Glutamatergic neuron (in vitro differentiated cells): ENCODE measurements at regions not wholly inside any gene's neighbourhood (a gene's known extent, or its start where the extent isn't known, plus 50 kb on each side); places are given as distances from the start of the nearest gene placed in this dataset.

Experiments
- DNase-seq: peaks from one replicate; pipeline ENCODE4 v3.0.0; 2022
- H3K27ac Mint-ChIP-seq: one replicate; pipeline ENCODE4 v1.8.0; 2020; ENCODE audit warnings: mild to moderate bottlenecking, mixed read lengths, inconsistent platforms; ENCODE audit not compliant: unreplicated experiment
- H3K27me3 Mint-ChIP-seq: one replicate; pipeline ENCODE4 v1.8.0; 2020; ENCODE audit warnings: mild to moderate bottlenecking, moderate library complexity, mixed read lengths, inconsistent platforms; ENCODE audit not compliant: unreplicated experiment
- H3K36me3 Mint-ChIP-seq: one replicate; pipeline ENCODE4 v1.8.0; 2020; ENCODE audit warnings: mild to moderate bottlenecking, mixed read lengths, inconsistent platforms; ENCODE audit not compliant: unreplicated experiment
- H3K4me1 Mint-ChIP-seq: one replicate; pipeline ENCODE4 v1.8.0; 2020; ENCODE audit warnings: mild to moderate bottlenecking, low read depth, mixed read lengths, inconsistent platforms; ENCODE audit not compliant: unreplicated experiment
- H3K4me3 Mint-ChIP-seq: one replicate; pipeline ENCODE4 v1.8.0; 2020; ENCODE audit warnings: mild to moderate bottlenecking, mixed read lengths, inconsistent platforms; ENCODE audit not compliant: unreplicated experiment
- H3K9me3 Mint-ChIP-seq: one replicate; pipeline ENCODE4 v1.8.0; 2020; ENCODE audit warnings: mild to moderate bottlenecking, moderate library complexity, mixed read lengths, inconsistent platforms; ENCODE audit not compliant: unreplicated experiment
- TF ChIP-seq, protein P1 (sequence below): fragments of 200-600 bp; sonication (generic); IDR thresholded peaks from one replicate; pipeline ENCODE4 v1.5.0; 2021; ENCODE audit not compliant: partially characterized antibody, unreplicated experiment

DNA sequence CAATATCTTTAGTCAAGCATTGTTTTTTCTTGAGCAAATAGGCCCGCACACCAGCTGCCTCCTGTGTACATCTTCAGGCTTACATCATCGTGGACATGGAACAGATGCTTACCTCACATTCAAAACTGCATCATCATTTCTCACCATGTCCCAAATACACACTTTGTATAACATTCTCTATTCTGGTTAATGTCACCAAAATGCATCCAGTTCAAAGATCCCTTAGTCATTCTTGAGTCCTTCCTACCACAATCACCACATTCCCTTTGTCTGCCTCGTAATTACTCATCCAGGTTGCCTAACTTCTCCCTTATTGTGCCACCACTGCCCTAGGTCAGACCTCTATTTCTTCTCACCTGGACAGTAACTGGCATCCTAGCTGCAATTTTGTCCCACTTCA, 373.7 kb upstream of the GALNT5 start:
- no peak overlapping the region for H3K27ac Mint-ChIP-seq
- peaks cover 4% of the 10 kb centered on the region for H3K27me3 Mint-ChIP-seq
- TF ChIP-seq, protein P1, sequence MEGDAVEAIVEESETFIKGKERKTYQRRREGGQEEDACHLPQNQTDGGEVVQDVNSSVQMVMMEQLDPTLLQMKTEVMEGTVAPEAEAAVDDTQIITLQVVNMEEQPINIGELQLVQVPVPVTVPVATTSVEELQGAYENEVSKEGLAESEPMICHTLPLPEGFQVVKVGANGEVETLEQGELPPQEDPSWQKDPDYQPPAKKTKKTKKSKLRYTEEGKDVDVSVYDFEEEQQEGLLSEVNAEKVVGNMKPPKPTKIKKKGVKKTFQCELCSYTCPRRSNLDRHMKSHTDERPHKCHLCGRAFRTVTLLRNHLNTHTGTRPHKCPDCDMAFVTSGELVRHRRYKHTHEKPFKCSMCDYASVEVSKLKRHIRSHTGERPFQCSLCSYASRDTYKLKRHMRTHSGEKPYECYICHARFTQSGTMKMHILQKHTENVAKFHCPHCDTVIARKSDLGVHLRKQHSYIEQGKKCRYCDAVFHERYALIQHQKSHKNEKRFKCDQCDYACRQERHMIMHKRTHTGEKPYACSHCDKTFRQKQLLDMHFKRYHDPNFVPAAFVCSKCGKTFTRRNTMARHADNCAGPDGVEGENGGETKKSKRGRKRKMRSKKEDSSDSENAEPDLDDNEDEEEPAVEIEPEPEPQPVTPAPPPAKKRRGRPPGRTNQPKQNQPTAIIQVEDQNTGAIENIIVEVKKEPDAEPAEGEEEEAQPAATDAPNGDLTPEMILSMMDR: no peak
- no peak overlapping the region for H3K4me3 Mint-ChIP-seq
- DNase-seq: no peak
- H3K4me1 Mint-ChIP-seq: no peaks in the 10 kb centered on the region
- H3K36me3 Mint-ChIP-seq: no peaks in the 10 kb centered on the region
- no peaks in the 10 kb centered on the region for H3K9me3 Mint-ChIP-seq

DNA sequence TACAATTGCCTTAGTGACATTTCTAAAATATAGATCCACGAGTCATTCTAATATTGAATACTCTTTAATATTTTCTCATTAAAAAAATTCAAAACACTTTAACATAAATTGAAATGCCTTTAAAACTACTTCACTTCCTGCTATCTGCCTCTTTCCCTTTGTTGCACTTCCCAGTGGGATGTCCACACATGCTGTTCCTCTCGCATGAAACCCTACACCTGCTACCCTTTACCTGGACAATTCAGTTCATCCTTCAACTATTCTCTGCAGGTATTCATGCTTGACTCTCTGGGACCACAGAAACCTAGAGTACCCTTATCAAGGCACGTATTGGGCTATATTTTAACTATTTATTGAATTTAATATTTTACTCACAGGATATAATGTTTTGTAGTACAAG, 373.3 kb upstream of the GALNT5 start:
- Mint-ChIP-seq H3K4me3 (no peak overlapping the region), H3K9me3 (no peaks in the 10 kb centered on the region), H3K27me3 (peaks cover 4% of the 10 kb centered on the region), H3K27ac (no peak overlapping the region), H3K36me3 (no peaks in the 10 kb centered on the region), H3K4me1 (no peaks in the 10 kb centered on the region)
- TF ChIP-seq, protein P1: no peak
- DNase-seq: no peak

DNA sequence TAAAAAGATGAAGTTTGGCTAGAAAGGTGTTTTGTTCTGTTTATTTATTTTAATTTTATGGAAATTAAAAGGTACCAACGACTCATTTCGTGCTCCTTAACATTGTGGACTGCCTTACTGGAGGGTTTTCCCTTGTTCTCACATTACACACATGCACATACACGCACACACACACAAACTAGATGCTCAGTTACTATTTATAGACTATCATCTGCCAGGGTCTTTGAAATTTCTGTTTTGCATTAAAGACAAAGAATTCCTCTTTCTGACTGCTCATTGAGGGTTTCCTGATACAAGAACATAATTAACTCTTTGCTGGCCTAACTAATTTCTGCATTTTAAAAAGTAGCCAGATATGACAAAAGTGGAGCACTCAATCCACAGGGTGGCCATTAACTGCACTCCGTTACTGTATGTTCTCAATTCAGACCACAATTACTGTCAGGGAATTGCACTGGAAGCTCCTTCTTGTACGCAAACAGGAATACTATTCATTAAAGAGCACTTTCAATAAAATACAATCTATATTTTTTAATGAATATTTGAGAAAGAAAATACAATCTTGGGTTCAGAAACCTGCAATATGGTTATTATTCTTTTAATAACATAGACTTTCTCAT, 366.9 kb upstream of the GALNT5 start:
- Mint-ChIP-seq H3K4me1 (peaks cover 17% of the 10 kb centered on the region), H3K9me3 (no peaks in the 10 kb centered on the region), H3K36me3 (no peaks in the 10 kb centered on the region), H3K4me3 (no peak overlapping the region), H3K27me3 (no peaks in the 10 kb centered on the region), H3K27ac (peak overlapping the region; percentile 9)
- TF ChIP-seq, protein P1: no peak
- DNase-seq: no peak

DNA sequence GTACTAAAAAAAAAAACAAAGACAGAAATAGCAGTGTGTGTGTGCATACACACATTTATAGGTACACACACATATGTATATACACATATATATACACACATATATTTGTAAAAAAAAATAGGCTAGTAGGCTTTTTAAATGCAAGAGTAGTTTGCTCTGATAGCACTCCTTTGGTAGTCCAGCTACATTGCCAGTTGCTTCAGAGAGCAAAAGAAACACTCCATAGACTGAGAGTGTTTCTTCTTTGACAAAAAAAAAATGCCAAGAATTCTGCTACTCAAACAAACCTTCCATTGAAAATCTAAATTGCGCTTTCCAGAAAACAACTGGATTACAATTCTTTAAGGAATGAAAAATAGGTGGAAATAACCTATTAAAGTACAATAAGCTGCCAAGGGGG, 365.9 kb upstream of the GALNT5 start:
- DNase-seq: no peak
- Mint-ChIP-seq H3K4me1 (peaks cover 17% of the 10 kb centered on the region), H3K27me3 (no peaks in the 10 kb centered on the region), H3K36me3 (no peaks in the 10 kb centered on the region), H3K4me3 (no peak overlapping the region), H3K9me3 (no peaks in the 10 kb centered on the region), H3K27ac (no peak overlapping the region)
- TF ChIP-seq, protein P1: no peak

DNA sequence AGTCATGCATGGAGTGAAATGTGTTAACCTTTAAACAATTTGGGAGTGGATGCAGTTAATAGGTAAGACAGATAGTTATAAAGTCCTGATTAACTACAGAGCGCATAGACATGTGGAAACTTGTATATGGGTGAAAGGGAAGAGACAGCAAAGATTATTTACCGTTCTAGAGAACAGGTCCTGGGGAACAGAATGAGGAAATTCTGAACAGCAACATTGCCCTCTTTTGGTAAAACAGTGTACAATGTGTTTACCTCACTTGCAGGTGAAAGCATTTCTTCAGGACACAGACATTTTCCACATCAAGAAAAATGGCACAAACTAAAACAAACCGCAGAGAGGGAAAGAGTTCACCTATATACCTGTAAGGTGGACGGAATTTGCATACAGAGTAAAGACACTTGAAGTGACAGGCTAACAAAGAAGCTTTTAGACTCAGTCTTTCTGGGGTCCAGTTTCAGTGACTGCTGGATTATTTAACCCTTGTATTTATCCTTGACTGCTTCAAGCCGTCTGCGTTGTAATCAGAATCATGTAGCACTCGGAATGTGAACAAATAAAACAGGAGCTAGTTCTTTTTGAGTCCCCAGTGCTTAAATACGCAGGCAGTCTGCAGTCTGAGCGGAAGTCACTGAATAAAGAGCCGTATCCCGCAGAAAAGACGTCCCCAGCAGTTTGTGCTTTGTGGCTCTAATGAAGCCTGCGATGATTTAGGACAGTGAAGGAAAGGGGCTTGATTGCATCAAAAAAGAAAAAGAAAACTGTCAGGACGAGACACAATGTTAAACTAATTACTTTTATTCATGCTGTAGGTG, 364.8 kb upstream of the GALNT5 start:
- TF ChIP-seq, protein P1: peak; percentile 37
- H3K27ac Mint-ChIP-seq: no peak overlapping the region
- peak overlapping the region; percentile 79 for H3K4me3 Mint-ChIP-seq
- H3K36me3 Mint-ChIP-seq: no peaks in the 10 kb centered on the region
- H3K4me1 Mint-ChIP-seq: peaks cover 19% of the 10 kb centered on the region
- peaks cover 2% of the 10 kb centered on the region for H3K9me3 Mint-ChIP-seq
- H3K27me3 Mint-ChIP-seq: no peaks in the 10 kb centered on the region
- no peak for DNase-seq
